ENCODE measurements at regions not wholly inside any gene's neighbourhood (a gene's known extent, or its start where the extent isn't known, plus 50 kb on each side); places are given as distances from the start of the nearest gene placed in this dataset.

GRCh38 chr17:34122515-34122914 is 132.6 kb upstream of the CCL2 start:
- CTCF ChIA-PET, result no interaction called here

More at GRCh38 chr17:34122515-34122914, 132.6 kb upstream of the CCL2 start:
- H2AFZ ChIP-seq (ENCODE audit: low read depth, low read length), result no peak overlapping the region
- H3K4me1 ChIP-seq (ENCODE audit: control insufficient read depth, extremely low read depth, insufficient read depth, low read length), result no peaks in the 10 kb centered on the region
- FAIRE-seq (no peak), DNase-seq (ENCODE audit: low read depth, low spot score) (no peak)
- no peaks in the 10 kb centered on the region for H3K27me3 ChIP-seq (ENCODE audit: control insufficient read depth in 2 of 2, insufficient read depth in 2 of 2, low read length in 2 of 2)
- no peak for TF ChIP-seq POLR2A (IDR thresholded peaks at IDR 0.05; ENCODE audit: low read depth, low read length)
- TF ChIP-seq POLR2AphosphoS5 (IDR thresholded peaks at IDR 0.05; ENCODE audit: insufficient read depth, low read depth, low read length), result no peak
- no peak for TF ChIP-seq MAX (IDR thresholded peaks at IDR 0.05; ENCODE audit: insufficient read depth, insufficient read length)
- TF ChIP-seq JUN (IDR thresholded peaks at IDR 0.05; ENCODE audit: borderline replicate concordance, insufficient read depth, insufficient read length, low read depth), result no peak
- TF ChIP-seq GATA2 (IDR thresholded peaks at IDR 0.05; ENCODE audit: insufficient read depth, insufficient read length, low read depth, low read length), result no peak
- TF ChIP-seq MYC (IDR thresholded peaks at IDR 0.05; ENCODE audit: low read depth, low read length), result no peak
- TF ChIP-seq EZH2 (IDR thresholded peaks at IDR 0.05; ENCODE audit: borderline replicate concordance, low read depth, low read length, severe bottlenecking), result no peak
- TF ChIP-seq, protein P1, sequence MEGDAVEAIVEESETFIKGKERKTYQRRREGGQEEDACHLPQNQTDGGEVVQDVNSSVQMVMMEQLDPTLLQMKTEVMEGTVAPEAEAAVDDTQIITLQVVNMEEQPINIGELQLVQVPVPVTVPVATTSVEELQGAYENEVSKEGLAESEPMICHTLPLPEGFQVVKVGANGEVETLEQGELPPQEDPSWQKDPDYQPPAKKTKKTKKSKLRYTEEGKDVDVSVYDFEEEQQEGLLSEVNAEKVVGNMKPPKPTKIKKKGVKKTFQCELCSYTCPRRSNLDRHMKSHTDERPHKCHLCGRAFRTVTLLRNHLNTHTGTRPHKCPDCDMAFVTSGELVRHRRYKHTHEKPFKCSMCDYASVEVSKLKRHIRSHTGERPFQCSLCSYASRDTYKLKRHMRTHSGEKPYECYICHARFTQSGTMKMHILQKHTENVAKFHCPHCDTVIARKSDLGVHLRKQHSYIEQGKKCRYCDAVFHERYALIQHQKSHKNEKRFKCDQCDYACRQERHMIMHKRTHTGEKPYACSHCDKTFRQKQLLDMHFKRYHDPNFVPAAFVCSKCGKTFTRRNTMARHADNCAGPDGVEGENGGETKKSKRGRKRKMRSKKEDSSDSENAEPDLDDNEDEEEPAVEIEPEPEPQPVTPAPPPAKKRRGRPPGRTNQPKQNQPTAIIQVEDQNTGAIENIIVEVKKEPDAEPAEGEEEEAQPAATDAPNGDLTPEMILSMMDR (IDR thresholded peaks at IDR 0.05; ENCODE audit: extremely low read depth in 1 of 2, insufficient read depth in 1 of 2, low read depth in 1 of 2, low read length in 2 of 2), result no peak
- TF ChIP-seq FOS (IDR thresholded peaks at IDR 0.05; ENCODE audit: borderline replicate concordance, insufficient read depth, low read length), result no peak
- H4K20me1 ChIP-seq (replicated peaks; ENCODE audit: control insufficient read depth, extremely low read depth, insufficient read depth, low read length), result no peaks in the 10 kb centered on the region
- no TSS peak for BruUV-seq (replicated peaks)
- intact Hi-C loops (cut with micrococcal nuclease) (no loop called here), dilution Hi-C loops (cut with MboI; ENCODE audit: extremely low pct_ligation_motif_present, low sequenced_read_pairs) (no loop called here)
- H3K9ac ChIP-seq (replicated peaks; ENCODE audit: extremely low read depth, insufficient read depth, low read length), result no peak overlapping the region
- no peaks in the 10 kb centered on the region for H3K79me2 ChIP-seq (ENCODE audit: control insufficient read depth, insufficient read depth, low read length)
- no peak overlapping the region for H3K4me2 ChIP-seq (ENCODE audit: insufficient read depth, low read length)
- POLR2A ChIA-PET, result no interaction called here
- H3K4me3 ChIP-seq (replicated peaks in 1 of 3; ENCODE audit: insufficient read depth in 1 of 3, low read depth in 1 of 3, low read length in 3 of 3), result no peak overlapping the region
- H3K36me3 ChIP-seq (ENCODE audit: control insufficient read depth in 2 of 2, extremely low read depth in 1 of 2, insufficient read depth in 2 of 2, low read length in 2 of 2), result no peaks in the 10 kb centered on the region
- no peaks in the 10 kb centered on the region for H3K9me3 ChIP-seq (replicated peaks; ENCODE audit: control insufficient read depth, insufficient read depth, low read length)
- H3K27ac ChIP-seq (ENCODE audit: insufficient read depth, low read depth, low read length), result no peak overlapping the region
- H3K9me1 ChIP-seq (replicated peaks; ENCODE audit: control insufficient read depth, extremely low read depth, insufficient read depth, low read length), result no peaks in the 10 kb centered on the region

Measured in endothelial cell of umbilical vein (primary cell).